Endothelial cell of umbilical vein (primary cell): ENCODE measurements at regions not wholly inside any gene's neighbourhood (a gene's known extent, or its start where the extent isn't known, plus 50 kb on each side); places are given as distances from the start of the nearest gene placed in this dataset.

Experiments used
- BruUV-seq: library from RNA; stranded (reverse); fragments of 400-500 nt; replicated peaks from 2 replicates; lab custom pipeline; 2021; lab: Mats Ljungman, UMichigan
- CTCF ChIA-PET: fragments of 300-600, 350-600 bp; sonication (Branson Sonifier 250); formaldehyde crosslinking; loops from one replicate; lab custom pipeline; 2021; ENCODE audit warnings: antibody characterized with exemption, inconsistent platforms; lab: Charles Lee
- POLR2A ChIA-PET: fragments of 300-600, 350-600 bp; sonication (Branson Sonifier 250); formaldehyde crosslinking; loops from one replicate; lab custom pipeline; 2021; ENCODE audit warnings: antibody characterized with exemption, inconsistent platforms; lab: Charles Lee
- DNase-seq: peaks from one replicate; pipeline ENCODE4 v3.0.0-alpha.2; 2011; ENCODE audit warnings: low read depth, low spot score
- FAIRE-seq: peaks from 2 replicates; lab custom pipeline; 2011; peaks lifted over from hg19 to GRCh38; lab: Jason Lieb, UNC
- H2AFZ ChIP-seq: 2 replicates; pipeline ENCODE4 v1.6.0; 2012; ENCODE audit warnings: low read depth, low read length, control low read depth, inconsistent platforms
- H3K27ac ChIP-seq: 2 replicates; pipeline ENCODE4 v1.5.1; 2011; ENCODE audit warnings: low read depth, mild to moderate bottlenecking, control low read depth, low read length, moderate library complexity; ENCODE audit not compliant: insufficient read depth
- H3K27me3 ChIP-seq, 2 experiments: 2 replicates each; pipeline versions ENCODE4 v1.6.0 to v1.6.1; 2011; ENCODE audit warnings: low read length in 2 of 2, mixed read lengths in 1 of 2; ENCODE audit not compliant: control insufficient read depth in 2 of 2, insufficient read depth in 2 of 2
- H3K36me3 ChIP-seq, 2 experiments: 2 replicates in 1 of 2; 3 replicates in 1 of 2; pipeline ENCODE4 v1.5.1; 2011; ENCODE audit warnings: low read length in 2 of 2, mild to moderate bottlenecking in 1 of 2, moderate library complexity in 1 of 2; ENCODE audit not compliant: control insufficient read depth in 2 of 2, insufficient read depth in 2 of 2; ENCODE audit errors: extremely low read depth in 1 of 2
- H3K4me1 ChIP-seq: 3 replicates; pipeline ENCODE4 v1.5.1; 2011; ENCODE audit warnings: mild to moderate bottlenecking, low read length; ENCODE audit not compliant: control insufficient read depth, insufficient read depth; ENCODE audit errors: extremely low read depth
- H3K4me2 ChIP-seq: 2 replicates; pipeline ENCODE4 v1.6.1; 2011; ENCODE audit warnings: low read length, control low read depth, mixed read lengths; ENCODE audit not compliant: insufficient read depth
- H3K4me3 ChIP-seq, 3 experiments: fragments of 200-600 bp in 1 of 3; sonication (generic), shearing (Covaris generic) in 1 of 3; replicated peaks in 1 of 3; 2 replicates each; pipeline ENCODE4 v1.5.1; 2011 to 2016; ENCODE audit warnings: control low read depth in 3 of 3, low read length in 3 of 3, mild to moderate bottlenecking in 2 of 3, inconsistent platforms in 1 of 3, low read depth in 1 of 3, moderate library complexity in 1 of 3; ENCODE audit not compliant: insufficient read depth in 1 of 3
- H3K79me2 ChIP-seq: 2 replicates; pipeline ENCODE4 v1.6.0; 2012; ENCODE audit warnings: low read length, inconsistent platforms; ENCODE audit not compliant: control insufficient read depth, insufficient read depth
- H3K9ac ChIP-seq: replicated peaks from 2 replicates; pipeline ENCODE3; 2011; ENCODE audit warnings: low read length, control low read depth; ENCODE audit not compliant: insufficient read depth; ENCODE audit errors: extremely low read depth
- H3K9me1 ChIP-seq: replicated peaks from 3 replicates; pipeline ENCODE4 v1.6.0; 2011; ENCODE audit warnings: mild to moderate bottlenecking, low read length; ENCODE audit not compliant: control insufficient read depth, insufficient read depth; ENCODE audit errors: extremely low read depth
- H3K9me3 ChIP-seq: replicated peaks from 2 replicates; pipeline ENCODE4 v1.5.1; 2012; ENCODE audit warnings: low read length, inconsistent platforms; ENCODE audit not compliant: control insufficient read depth, insufficient read depth
- H4K20me1 ChIP-seq: replicated peaks from 2 replicates; pipeline ENCODE3; 2011; ENCODE audit warnings: mild to moderate bottlenecking, low read length; ENCODE audit not compliant: control insufficient read depth, insufficient read depth; ENCODE audit errors: extremely low read depth
- EZH2 ChIP-seq: IDR thresholded peaks from 2 replicates; pipeline ENCODE4 v1.6.1; 2012; ENCODE audit warnings: borderline replicate concordance, low read depth, mild to moderate bottlenecking, moderate library complexity, low read length, inconsistent platforms; ENCODE audit not compliant: severe bottlenecking
- GATA2 ChIP-seq: IDR thresholded peaks from 2 replicates; pipeline ENCODE4 v1.7.0; 2011; ENCODE audit warnings: low read depth, mild to moderate bottlenecking, moderate library complexity, mixed read lengths, low read length; ENCODE audit not compliant: insufficient read length, insufficient read depth
- MAX ChIP-seq: IDR thresholded peaks from 2 replicates; pipeline ENCODE4 v1.6.1; 2011; ENCODE audit not compliant: insufficient read depth, insufficient read length
- POLR2A ChIP-seq: IDR thresholded peaks from 2 replicates; pipeline ENCODE4 v1.6.1; 2012; ENCODE audit warnings: low read depth, mild to moderate bottlenecking, control low read depth, low read length
- POLR2AphosphoS5 ChIP-seq: IDR thresholded peaks from 2 replicates; pipeline ENCODE4 v1.6.1; 2012; ENCODE audit warnings: low read depth, mild to moderate bottlenecking, control low read depth, low read length, moderate library complexity; ENCODE audit not compliant: insufficient read depth
- dilution Hi-C: fragments of 300-500 bp; cut with MboI; formaldehyde crosslinking; loops from one replicate; pipeline ENCODE4 v1.15.0; 2019; ENCODE audit warnings: low sequenced_read_pairs; ENCODE audit not compliant: extremely low pct_ligation_motif_present
- intact Hi-C: fragments of 100-400 bp; cut with micrococcal nuclease; formaldehyde crosslinking; loops from one replicate; pipeline ENCODE4 v1.10.0; 2022
- TF ChIP-seq, protein P1 (sequence below), 2 donors: IDR thresholded peaks; 1 replicate in 1 of 2; 2 replicates in 1 of 2; pipeline ENCODE4 v1.5.1; 2011; ENCODE audit warnings: low read length in 2 of 2, mild to moderate bottlenecking in 2 of 2, moderate library complexity in 2 of 2, control low read depth in 1 of 2, inconsistent platforms in 1 of 2, low read depth in 1 of 2; ENCODE audit not compliant: insufficient read depth in 1 of 2; ENCODE audit errors: extremely low read depth in 1 of 2

DNA sequence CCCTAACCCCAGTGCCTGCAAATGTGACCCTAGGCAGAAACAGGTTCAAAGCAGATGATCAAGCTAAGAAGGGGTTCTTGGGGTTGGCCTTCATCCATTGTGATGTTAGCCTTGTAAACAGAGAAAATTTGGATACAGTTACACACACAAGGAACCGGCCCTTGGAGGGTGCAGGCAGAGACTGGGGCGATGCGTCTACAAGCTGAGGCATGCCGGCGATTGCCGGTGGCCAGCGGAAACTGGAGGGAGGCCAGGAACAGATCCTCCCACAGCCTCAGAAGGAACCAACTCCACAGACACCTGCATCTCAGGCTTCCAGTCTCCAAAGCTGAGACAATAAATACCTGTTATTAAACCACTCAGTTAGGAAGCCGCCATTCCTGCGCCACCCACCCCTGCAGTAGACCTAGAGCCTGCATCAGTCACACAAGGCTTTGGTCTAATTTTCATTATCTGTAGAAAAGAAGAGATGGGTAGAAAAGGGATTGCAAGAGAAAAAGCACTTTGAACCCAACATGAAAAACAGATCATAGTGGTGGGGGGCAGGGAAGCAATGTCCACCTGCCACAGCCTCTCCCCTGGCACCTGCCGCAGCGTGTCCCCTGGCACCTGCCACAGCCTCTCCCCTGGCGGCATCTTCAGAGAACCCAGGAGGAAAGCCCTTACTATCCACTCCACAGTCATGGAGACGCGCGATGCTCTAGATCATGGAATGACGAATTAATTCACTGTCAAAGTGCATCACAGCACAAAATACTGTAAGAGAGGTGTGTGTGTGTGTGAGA, 119.7 kb upstream of the SOX1 start:
- dilution Hi-C loops (no loop called here), intact Hi-C loops (no loop called here)
- DNase-seq (no peak), FAIRE-seq (no peak)
- Histone ChIP-seq H3K9me3 (peaks cover 4% of the 10 kb centered on the region), H3K27ac (no peak overlapping the region), H3K27me3 (no peaks in the 10 kb centered on the region), H3K9ac (no peak overlapping the region), H3K36me3 (no peaks in the 10 kb centered on the region), H3K79me2 (no peaks in the 10 kb centered on the region), H3K4me1 (no peaks in the 10 kb centered on the region), H3K4me2 (no peak overlapping the region), H2AFZ (no peak overlapping the region), H3K4me3 (no peak overlapping the region), H3K9me1 (no peaks in the 10 kb centered on the region), H4K20me1 (no peaks in the 10 kb centered on the region)
- CTCF ChIA-PET: no interaction called here
- TF ChIP-seq, protein P1, sequence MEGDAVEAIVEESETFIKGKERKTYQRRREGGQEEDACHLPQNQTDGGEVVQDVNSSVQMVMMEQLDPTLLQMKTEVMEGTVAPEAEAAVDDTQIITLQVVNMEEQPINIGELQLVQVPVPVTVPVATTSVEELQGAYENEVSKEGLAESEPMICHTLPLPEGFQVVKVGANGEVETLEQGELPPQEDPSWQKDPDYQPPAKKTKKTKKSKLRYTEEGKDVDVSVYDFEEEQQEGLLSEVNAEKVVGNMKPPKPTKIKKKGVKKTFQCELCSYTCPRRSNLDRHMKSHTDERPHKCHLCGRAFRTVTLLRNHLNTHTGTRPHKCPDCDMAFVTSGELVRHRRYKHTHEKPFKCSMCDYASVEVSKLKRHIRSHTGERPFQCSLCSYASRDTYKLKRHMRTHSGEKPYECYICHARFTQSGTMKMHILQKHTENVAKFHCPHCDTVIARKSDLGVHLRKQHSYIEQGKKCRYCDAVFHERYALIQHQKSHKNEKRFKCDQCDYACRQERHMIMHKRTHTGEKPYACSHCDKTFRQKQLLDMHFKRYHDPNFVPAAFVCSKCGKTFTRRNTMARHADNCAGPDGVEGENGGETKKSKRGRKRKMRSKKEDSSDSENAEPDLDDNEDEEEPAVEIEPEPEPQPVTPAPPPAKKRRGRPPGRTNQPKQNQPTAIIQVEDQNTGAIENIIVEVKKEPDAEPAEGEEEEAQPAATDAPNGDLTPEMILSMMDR (IDR thresholded peaks at IDR 0.05; ENCODE audit: extremely low read depth in 1 of 2, insufficient read depth in 1 of 2, low read depth in 1 of 2, low read length in 2 of 2): no peak
- no peak for TF ChIP-seq POLR2AphosphoS5
- no peak for TF ChIP-seq GATA2
- no peak for TF ChIP-seq MAX
- no peak for TF ChIP-seq POLR2A
- no peak for TF ChIP-seq EZH2
- BruUV-seq: no TSS peak
- POLR2A ChIA-PET: no interaction called here
